MCF 10A (cell line): ENCODE measurements at regions not wholly inside any gene's neighbourhood (a gene's known extent, or its start where the extent isn't known, plus 50 kb on each side); places are given as distances from the start of the nearest gene placed in this dataset.

Source experiments
- BruUV-seq: library from RNA; stranded (reverse); fragments of 400-500 nt; replicated peaks from 2 replicates; lab custom pipeline; 2021; lab: Mats Ljungman, UMichigan
- CTCF ChIA-PET: fragments of 300-600 bp; sonication (Branson Sonifier 250); formaldehyde crosslinking; extraction: SDS; loops from one replicate; lab custom pipeline; 2021; ENCODE audit warnings: antibody characterized with exemption, inconsistent platforms; lab: Yijun Ruan, JAX
- POLR2A ChIA-PET: fragments of 300-600, 350-650 bp; sonication (Branson Sonifier 250); formaldehyde crosslinking; extraction: SDS; loops from one replicate; lab custom pipeline; 2020; ENCODE audit warnings: antibody characterized with exemption, inconsistent platforms; lab: Yijun Ruan, JAX
- DNase-seq: peaks from one replicate; pipeline ENCODE4 v3.0.0-alpha.2; 2018; ENCODE audit not compliant: unreplicated experiment
- H3K27ac Mint-ChIP-seq: one replicate; pipeline ENCODE4 v1.8.0; 2022; ENCODE audit warnings: mild to moderate bottlenecking, low read depth, mixed read lengths; ENCODE audit not compliant: unreplicated experiment
- H3K27me3 Mint-ChIP-seq: one replicate; pipeline ENCODE4 v1.8.0; 2022; ENCODE audit warnings: mixed read lengths; ENCODE audit not compliant: insufficient read depth, unreplicated experiment
- H3K36me3 Mint-ChIP-seq: one replicate; pipeline ENCODE4 v1.8.0; 2022; ENCODE audit warnings: mild to moderate bottlenecking, moderate library complexity, mixed read lengths; ENCODE audit not compliant: insufficient read depth, unreplicated experiment
- H3K4me1 Mint-ChIP-seq: one replicate; pipeline ENCODE4 v1.8.0; 2022; ENCODE audit warnings: mixed read lengths; ENCODE audit not compliant: insufficient read depth, unreplicated experiment
- H3K4me3 Mint-ChIP-seq: one replicate; pipeline ENCODE4 v1.8.0; 2022; ENCODE audit warnings: mild to moderate bottlenecking, moderate library complexity, mixed read lengths; ENCODE audit not compliant: unreplicated experiment
- H3K9me3 Mint-ChIP-seq: one replicate; pipeline ENCODE4 v1.8.0; 2022; ENCODE audit warnings: mixed read lengths; ENCODE audit not compliant: unreplicated experiment
- CTCF ChIP-seq: fragments of 200-600 bp; IDR thresholded peaks from one replicate; pipeline ENCODE4 v1.8.0; 2022; ENCODE audit warnings: antibody characterized with exemption, mild to moderate bottlenecking; ENCODE audit not compliant: unreplicated experiment
- intact Hi-C: fragments of 100-400 bp; cut with micrococcal nuclease; formaldehyde crosslinking; loops from 2 replicates; pipeline ENCODE4 v1.14.1; 2022

- BruUV-seq: no TSS peak
- intact Hi-C loops: no loop called here
- no peak for TF ChIP-seq CTCF
- no peak for DNase-seq
- H3K27me3 Mint-ChIP-seq: no peaks in the 10 kb centered on the region
- H3K36me3 Mint-ChIP-seq: no peaks in the 10 kb centered on the region
- POLR2A ChIA-PET: no interaction called here
- no peak overlapping the region for H3K4me3 Mint-ChIP-seq
- peaks cover 6% of the 10 kb centered on the region for H3K4me1 Mint-ChIP-seq
- CTCF ChIA-PET: no interaction called here
- no peaks in the 10 kb centered on the region for H3K9me3 Mint-ChIP-seq
- no peak overlapping the region for H3K27ac Mint-ChIP-seq
Measured at GRCh38 chr4:45951153-45951552, 172.7 kb downstream of the GABRG1 start.

GRCh38 chr4:45946699-45947098 is 177.2 kb downstream of the GABRG1 start:
- Mint-ChIP-seq H3K36me3 (no peaks in the 10 kb centered on the region), H3K9me3 (no peaks in the 10 kb centered on the region), H3K4me1 (no peaks in the 10 kb centered on the region), H3K27ac (no peak overlapping the region), H3K4me3 (no peak overlapping the region), H3K27me3 (no peaks in the 10 kb centered on the region)
- intact Hi-C loops: no loop called here
- TF ChIP-seq CTCF: no peak
- ChIA-PET POLR2A (interaction anchor here (1.2 kb wide), 1 partner anchor 105 kb away, joined by 5 read pairs; no protein-coding TSS in a partner anchor), CTCF (interaction anchor here (1.0 kb wide), 1 partner anchor 10 kb away, joined by 3 read pairs; no protein-coding TSS in a partner anchor)
- no peak for DNase-seq
- no TSS peak for BruUV-seq

DNA sequence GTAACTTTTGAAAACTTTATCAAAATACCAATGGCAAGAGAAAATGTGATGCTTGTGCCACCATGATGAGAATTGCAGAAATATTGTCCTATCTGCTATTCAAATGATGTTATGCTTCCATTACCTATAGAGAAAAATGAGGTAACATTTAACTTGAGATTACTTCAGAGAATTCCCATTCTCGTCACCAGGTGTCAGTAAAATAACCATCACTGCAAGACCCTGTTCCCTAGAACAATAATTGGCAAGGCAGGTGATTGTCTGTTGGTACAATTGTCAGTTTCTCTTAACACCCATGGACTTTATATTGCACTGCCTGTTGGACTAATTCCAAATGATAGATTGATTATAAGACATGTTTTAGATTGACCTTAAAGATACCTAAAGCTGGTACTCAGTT is 179.9 kb downstream of the GABRG1 start:
- intact Hi-C loops: no loop called here
- ChIA-PET POLR2A (no interaction called here), CTCF (interaction anchor here (0.6 kb wide), 2 partner anchors 325 to 1141 kb away, joined by 3 read pairs; no protein-coding TSS in a partner anchor)
- Mint-ChIP-seq H3K9me3 (no peaks in the 10 kb centered on the region), H3K4me1 (no peaks in the 10 kb centered on the region), H3K36me3 (no peaks in the 10 kb centered on the region), H3K27me3 (no peaks in the 10 kb centered on the region), H3K27ac (no peak overlapping the region), H3K4me3 (no peak overlapping the region)
- BruUV-seq: no TSS peak
- TF ChIP-seq CTCF: no peak
- no peak for DNase-seq

GRCh38 chr4:45939056-45939455 is 184.8 kb downstream of the GABRG1 start:
- CTCF ChIA-PET: interaction anchor here (0.5 kb wide), 1 partner anchor 32 kb away, joined by 3 read pairs; no protein-coding TSS in a partner anchor
- no peak for DNase-seq
- Mint-ChIP-seq H3K27me3 (no peaks in the 10 kb centered on the region), H3K9me3 (no peaks in the 10 kb centered on the region), H3K27ac (no peak overlapping the region), H3K4me3 (no peak overlapping the region), H3K4me1 (no peaks in the 10 kb centered on the region), H3K36me3 (no peaks in the 10 kb centered on the region)
- TF ChIP-seq CTCF: no peak
- POLR2A ChIA-PET: interaction anchor here (0.6 kb wide), 1 partner anchor 45 kb away, joined by 3 read pairs; no protein-coding TSS in a partner anchor
- no TSS peak for BruUV-seq
- intact Hi-C loops: no loop called here
